ENCODE measurements at regions not wholly inside any gene's neighbourhood (a gene's known extent, or its start where the extent isn't known, plus 50 kb on each side); places are given as distances from the start of the nearest gene placed in this dataset.

- intact Hi-C loops (cut with DNase I), result no loop called here
- ATAC-seq, result no peak
- no peak for DNase-seq
These were observed 284.5 kb upstream of the CTSO start for GRCh38 chr4:156238171-156238570.

- intact Hi-C loops (cut with DNase I), result no loop called here
- ATAC-seq (no peak), DNase-seq (no peak)
These were observed 283.6 kb upstream of the CTSO start for GRCh38 chr4:156237231-156237630.

GRCh38 chr4:156230176-156230575 lies 276.5 kb upstream of the CTSO start:
- DNase-seq (no peak), ATAC-seq (no peak)
- intact Hi-C loops (cut with DNase I), result no loop called here

GRCh38 chr4:156228676-156229075 lies 275.0 kb upstream of the CTSO start:
- no peak for ATAC-seq
- intact Hi-C loops (cut with DNase I), result no loop called here
- DNase-seq, result no peak

GRCh38 chr4:156227321-156227720 lies 273.7 kb upstream of the CTSO start:
- intact Hi-C loops (cut with DNase I), result no loop called here
- DNase-seq, result no peak
- no peak for ATAC-seq

GRCh38 chr4:156223985-156224384 lies 270.3 kb upstream of the CTSO start:
- ATAC-seq (no peak), DNase-seq (no peak)
- intact Hi-C loops (cut with DNase I), result no loop called here

GRCh38 chr4:156217236-156217635 lies 263.6 kb upstream of the CTSO start:
- ATAC-seq (no peak), DNase-seq (no peak)
- intact Hi-C loops (cut with DNase I), result no loop called here

GRCh38 chr4:156201050-156201449 lies 247.4 kb upstream of the CTSO start:
- ATAC-seq (no peak), DNase-seq (no peak)
- intact Hi-C loops (cut with DNase I), result no loop called here

GRCh38 chr4:156198511-156198910 lies 244.8 kb upstream of the CTSO start:
- no peak for DNase-seq
- no peak for ATAC-seq
- intact Hi-C loops (cut with DNase I), result no loop called here

- no peak for DNase-seq
- no peak for ATAC-seq
- intact Hi-C loops (cut with DNase I), result no loop called here
These were observed 243.6 kb upstream of the CTSO start for GRCh38 chr4:156197216-156197615.

GRCh38 chr4:156196722-156197121 lies 243.1 kb upstream of the CTSO start:
- DNase-seq (no peak), ATAC-seq (no peak)
- intact Hi-C loops (cut with DNase I), result no loop called here

- DNase-seq (no peak), ATAC-seq (no peak)
- intact Hi-C loops (cut with DNase I), result no loop called here
These were observed 242.2 kb upstream of the CTSO start for GRCh38 chr4:156195914-156196313.

- DNase-seq (no peak), ATAC-seq (no peak)
- intact Hi-C loops (cut with DNase I), result no loop called here
These were observed 241.2 kb upstream of the CTSO start for GRCh38 chr4:156194896-156195295.

- intact Hi-C loops (cut with DNase I), result no loop called here
These were observed 240.1 kb upstream of the CTSO start for GRCh38 chr4:156193800-156194199.

GRCh38 chr4:156193106-156193505 lies 239.4 kb upstream of the CTSO start:
- intact Hi-C loops (cut with DNase I), result no loop called here
- ATAC-seq, result no peak

More at GRCh38 chr4:156193800-156194199, 240.1 kb upstream of the CTSO start:
- DNase-seq (no peak), ATAC-seq (no peak)

GRCh38 chr4:156192033-156192432 lies 238.4 kb upstream of the CTSO start:
- intact Hi-C loops (cut with DNase I), result no loop called here
- DNase-seq, result no peak
- no peak for ATAC-seq

More at GRCh38 chr4:156193106-156193505, 239.4 kb upstream of the CTSO start:
- no peak for DNase-seq

- no peak for ATAC-seq
- intact Hi-C loops (cut with DNase I), result no loop called here
- DNase-seq, result no peak
These were observed 237.5 kb upstream of the CTSO start for GRCh38 chr4:156191044-156191781.

GRCh38 chr4:156190615-156191014 lies 236.9 kb upstream of the CTSO start:
- no peak for DNase-seq

GRCh38 chr4:156188596-156188995 lies 234.9 kb upstream of the CTSO start:
- intact Hi-C loops (cut with DNase I), result no loop called here

More at GRCh38 chr4:156190615-156191014, 236.9 kb upstream of the CTSO start:
- intact Hi-C loops (cut with DNase I), result no loop called here
- ATAC-seq, result no peak

GRCh38 chr4:156186111-156186510 lies 232.4 kb upstream of the CTSO start:
- no peak for DNase-seq
- no peak for ATAC-seq
- intact Hi-C loops (cut with DNase I), result no loop called here

More at GRCh38 chr4:156188596-156188995, 234.9 kb upstream of the CTSO start:
- DNase-seq, result no peak
- ATAC-seq, result no peak

- intact Hi-C loops (cut with DNase I), result no loop called here
- ATAC-seq (no peak), DNase-seq (no peak)
These were observed 231.9 kb upstream of the CTSO start for GRCh38 chr4:156185514-156186055.
